BE2C (cell line): ENCODE measurements at regions not wholly inside any gene's neighbourhood (a gene's known extent, or its start where the extent isn't known, plus 50 kb on each side); places are given as distances from the start of the nearest gene placed in this dataset.

Source experiments
- DNase-seq: peaks from one replicate; pipeline ENCODE4 v3.0.0-alpha.2; 2020
- H3K27me3 ChIP-seq: fragments of 250-450 bp; sonication (Bioruptor Pico); 2 replicates; pipeline ENCODE4 v1.5.1; 2020; ENCODE audit warnings: mild to moderate bottlenecking
- H3K36me3 ChIP-seq: fragments of 250-450 bp; sonication (Bioruptor Pico); 2 replicates; pipeline ENCODE4 v1.5.1; 2020; ENCODE audit warnings: mild to moderate bottlenecking
- H3K4me1 ChIP-seq: fragments of 250-450 bp; sonication (Bioruptor Pico); 2 replicates; pipeline ENCODE4 v1.5.1; 2020
- H3K4me3 ChIP-seq: 2 replicates; pipeline ENCODE4 v1.5.1; 2011; ENCODE audit warnings: low read depth, low read length
- H3K9me3 ChIP-seq: fragments of 250-450 bp; sonication (Bioruptor Pico); 2 replicates; pipeline ENCODE4 v1.5.1; 2020
- TF ChIP-seq, protein P1 (sequence below): IDR thresholded peaks from 2 replicates; pipeline ENCODE4 v1.5.1; 2012; ENCODE audit warnings: mild to moderate bottlenecking, low read depth, low read length

DNA sequence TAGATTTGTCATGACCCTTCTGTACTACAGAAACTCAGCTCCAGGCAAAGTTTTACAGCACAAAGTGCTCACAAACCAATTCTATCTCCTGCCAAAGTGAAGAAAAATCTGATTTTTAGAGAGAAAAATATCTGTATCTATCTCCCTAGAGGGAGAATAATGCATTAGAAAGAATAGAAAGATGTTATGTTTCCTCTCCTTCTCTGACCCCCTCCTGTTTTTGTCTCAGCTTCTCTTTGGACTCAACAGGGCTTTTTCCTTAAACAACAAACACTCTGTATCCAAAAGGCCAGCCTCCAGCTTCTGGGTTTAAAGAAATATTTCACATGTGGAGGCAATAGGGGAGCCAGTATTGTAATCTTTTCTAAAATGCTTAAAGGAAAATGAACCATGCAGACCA is 627.4 kb downstream of the REEP3 start:
- no peaks in the 10 kb centered on the region for H3K36me3 ChIP-seq
- H3K9me3 ChIP-seq: no peaks in the 10 kb centered on the region
- H3K4me1 ChIP-seq: no peaks in the 10 kb centered on the region
- DNase-seq: no peak
- TF ChIP-seq, protein P1, sequence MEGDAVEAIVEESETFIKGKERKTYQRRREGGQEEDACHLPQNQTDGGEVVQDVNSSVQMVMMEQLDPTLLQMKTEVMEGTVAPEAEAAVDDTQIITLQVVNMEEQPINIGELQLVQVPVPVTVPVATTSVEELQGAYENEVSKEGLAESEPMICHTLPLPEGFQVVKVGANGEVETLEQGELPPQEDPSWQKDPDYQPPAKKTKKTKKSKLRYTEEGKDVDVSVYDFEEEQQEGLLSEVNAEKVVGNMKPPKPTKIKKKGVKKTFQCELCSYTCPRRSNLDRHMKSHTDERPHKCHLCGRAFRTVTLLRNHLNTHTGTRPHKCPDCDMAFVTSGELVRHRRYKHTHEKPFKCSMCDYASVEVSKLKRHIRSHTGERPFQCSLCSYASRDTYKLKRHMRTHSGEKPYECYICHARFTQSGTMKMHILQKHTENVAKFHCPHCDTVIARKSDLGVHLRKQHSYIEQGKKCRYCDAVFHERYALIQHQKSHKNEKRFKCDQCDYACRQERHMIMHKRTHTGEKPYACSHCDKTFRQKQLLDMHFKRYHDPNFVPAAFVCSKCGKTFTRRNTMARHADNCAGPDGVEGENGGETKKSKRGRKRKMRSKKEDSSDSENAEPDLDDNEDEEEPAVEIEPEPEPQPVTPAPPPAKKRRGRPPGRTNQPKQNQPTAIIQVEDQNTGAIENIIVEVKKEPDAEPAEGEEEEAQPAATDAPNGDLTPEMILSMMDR: no peak
- no peak overlapping the region for H3K4me3 ChIP-seq
- H3K27me3 ChIP-seq: no peaks in the 10 kb centered on the region

DNA sequence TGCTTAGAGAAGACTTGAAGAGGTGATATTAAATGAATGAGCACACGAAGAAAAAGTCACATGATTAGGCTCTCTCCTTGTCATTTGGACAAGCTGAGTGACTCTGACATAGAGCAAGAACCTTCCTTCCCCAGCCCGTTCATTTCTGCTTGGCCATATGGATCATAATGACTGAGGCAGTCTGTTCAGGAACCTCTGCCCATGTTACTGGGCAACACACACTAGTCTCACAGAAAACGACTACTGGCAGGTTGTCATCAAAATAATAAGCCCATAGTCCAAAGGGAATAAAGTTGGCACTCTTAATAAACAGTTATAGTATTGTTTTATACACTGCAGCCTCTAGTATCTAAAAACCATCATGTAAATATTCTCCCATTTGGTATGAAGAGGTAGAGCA is 635.0 kb downstream of the REEP3 start:
- Histone ChIP-seq H3K36me3 (no peaks in the 10 kb centered on the region), H3K4me1 (no peaks in the 10 kb centered on the region; the same call in 1 of the 2 replicates), H3K4me3 (no peak overlapping the region), H3K27me3 (no peaks in the 10 kb centered on the region), H3K9me3 (no peaks in the 10 kb centered on the region)
- no peak for DNase-seq
- TF ChIP-seq, protein P1: no peak

DNA sequence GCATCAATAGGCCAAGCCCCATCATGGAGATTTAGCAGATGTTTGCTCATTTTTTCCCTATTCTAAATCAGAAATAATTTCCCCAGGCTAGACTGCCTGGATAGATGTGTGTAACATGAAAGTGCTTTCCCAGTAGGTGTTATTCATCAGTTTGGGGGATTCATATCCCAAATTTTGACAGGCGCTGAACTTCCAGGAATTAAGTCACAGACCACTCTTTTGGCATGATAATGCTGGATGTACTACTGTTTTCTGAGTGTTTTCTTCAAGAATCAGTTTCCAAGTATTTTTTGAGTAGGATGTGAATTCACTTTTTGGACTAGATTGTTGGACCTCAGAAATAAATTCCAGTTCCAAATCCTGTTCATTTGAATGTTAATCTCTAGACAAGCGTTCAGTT is 637.4 kb downstream of the REEP3 start:
- H3K9me3 ChIP-seq: no peaks in the 10 kb centered on the region
- H3K27me3 ChIP-seq: no peaks in the 10 kb centered on the region
- no peaks in the 10 kb centered on the region for H3K36me3 ChIP-seq
- no peak overlapping the region for H3K4me3 ChIP-seq
- no peak for DNase-seq
- TF ChIP-seq, protein P1: no peak
- H3K4me1 ChIP-seq: no peaks in the 10 kb centered on the region; the same call in 1 of the 2 replicates

DNA sequence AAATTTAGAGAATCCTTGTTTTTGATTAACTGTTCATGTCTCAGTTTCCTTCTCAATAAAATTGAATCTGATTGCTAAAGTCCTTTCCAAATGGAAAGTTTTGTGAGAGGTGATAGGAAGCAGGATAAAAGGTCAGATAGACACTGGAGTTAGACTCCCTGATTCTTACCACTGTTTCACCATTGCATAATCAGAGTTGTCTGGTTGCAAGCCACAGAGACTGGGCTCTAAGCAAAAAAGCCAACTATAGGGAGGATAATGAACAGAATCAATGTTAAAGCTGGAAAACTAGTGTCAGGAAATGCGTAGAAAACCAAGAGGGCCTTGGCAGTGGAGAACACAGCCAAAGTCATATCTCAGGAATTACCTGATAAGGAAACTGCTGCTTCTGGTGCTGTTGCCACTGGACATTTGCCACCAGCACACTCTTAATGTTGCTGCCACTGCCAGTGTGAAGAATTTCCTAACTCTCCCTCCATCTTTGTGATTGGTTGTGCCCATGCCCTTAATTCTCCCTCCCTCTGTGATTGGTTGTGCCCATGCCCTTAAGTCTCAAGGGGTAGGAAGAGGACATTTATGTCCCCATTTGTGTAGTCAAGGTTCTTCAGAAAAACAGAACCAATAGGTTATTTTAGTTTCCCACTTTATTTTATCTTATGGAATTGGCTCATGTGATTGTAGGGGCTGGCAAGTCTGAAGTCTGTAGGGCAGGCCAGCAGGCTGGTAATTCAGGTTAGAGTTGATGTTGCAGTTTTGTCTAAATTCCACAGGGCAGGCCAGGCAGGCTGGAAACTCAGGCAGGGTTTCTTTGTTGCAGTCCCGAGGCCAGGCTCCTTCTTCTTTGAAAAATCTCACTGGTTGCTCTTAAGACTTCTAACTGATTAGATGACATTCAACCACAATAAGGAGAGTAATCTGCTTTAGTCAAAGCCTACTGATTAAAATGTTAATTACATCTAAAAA is 639.0 kb downstream of the REEP3 start:
- Histone ChIP-seq H3K4me1 (no peaks in the 10 kb centered on the region; the same call in 1 of the 2 replicates), H3K27me3 (no peaks in the 10 kb centered on the region)
- TF ChIP-seq, protein P1: no peak

DNA sequence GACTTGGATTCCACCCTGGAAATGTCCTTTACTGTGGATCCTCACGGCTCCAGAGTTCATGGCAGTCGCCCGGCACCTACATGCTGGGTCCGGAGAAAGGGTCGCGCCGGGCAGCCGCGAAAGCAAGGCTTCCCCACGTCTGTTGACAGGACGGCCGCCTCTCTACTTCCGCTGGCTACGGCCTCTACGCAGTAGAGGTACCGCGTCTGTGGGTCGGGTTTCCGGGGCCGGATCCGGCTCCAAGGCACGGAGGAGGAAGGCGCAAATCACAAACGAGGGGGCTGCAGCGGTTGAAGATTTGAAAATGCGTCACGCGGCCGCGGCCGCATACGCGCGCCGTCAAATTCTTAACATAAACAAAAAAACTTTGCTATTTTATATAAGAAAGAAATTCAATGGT is 649.6 kb downstream of the REEP3 start:
- Histone ChIP-seq H3K4me1 (peaks cover 5% of the 10 kb centered on the region), H3K36me3 (no peaks in the 10 kb centered on the region), H3K9me3 (no peaks in the 10 kb centered on the region), H3K27me3 (no peaks in the 10 kb centered on the region), H3K4me3 (no peak overlapping the region)
- TF ChIP-seq, protein P1: no peak
- DNase-seq: no peak

More for the DNA sequence above, 639.0 kb downstream of the REEP3 start:
- Histone ChIP-seq H3K9me3 (no peaks in the 10 kb centered on the region), H3K4me3 (no peak overlapping the region), H3K36me3 (no peaks in the 10 kb centered on the region)
- no peak for DNase-seq

DNA sequence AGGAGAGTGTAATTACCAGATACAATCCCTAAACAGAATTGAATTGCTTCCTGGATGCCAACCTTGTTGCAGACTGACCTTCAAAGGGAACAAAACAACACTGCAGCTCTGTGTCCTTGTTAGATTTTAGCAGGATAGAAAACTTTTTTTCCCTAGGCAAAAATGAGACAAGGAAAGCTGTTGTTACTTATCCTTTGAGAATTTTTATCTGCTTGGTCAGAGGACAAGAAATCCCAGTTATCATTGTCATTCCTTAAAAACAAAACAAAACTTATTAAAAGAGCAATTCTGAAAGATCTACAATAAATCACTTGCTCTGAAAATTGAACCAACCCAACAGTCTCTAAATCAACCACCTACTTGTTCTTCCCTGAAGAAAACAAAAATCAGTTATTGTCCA is 652.6 kb downstream of the REEP3 start:
- H3K9me3 ChIP-seq: no peaks in the 10 kb centered on the region
- H3K4me3 ChIP-seq: no peak overlapping the region
- H3K36me3 ChIP-seq: no peaks in the 10 kb centered on the region

More for the DNA sequence above, 652.6 kb downstream of the REEP3 start:
- Histone ChIP-seq H3K4me1 (peaks cover 10% of the 10 kb centered on the region), H3K27me3 (no peaks in the 10 kb centered on the region)
- DNase-seq: no peak
- TF ChIP-seq, protein P1: no peak
